22Rv1 (cell line): ENCODE measurements at regions not wholly inside any gene's neighbourhood (a gene's known extent, or its start where the extent isn't known, plus 50 kb on each side); places are given as distances from the start of the nearest gene placed in this dataset.

ENCODE experiments used
- H3K27ac ChIP-seq: fragments of 450-650 bp; 2 replicates; pipeline ENCODE4 v1.5.1; 2017
- ZFX ChIP-seq: fragments of 450-650 bp; IDR thresholded peaks from 2 replicates; pipeline ENCODE4 v1.6.1; 2017; ENCODE audit warnings: antibody characterized with exemption, borderline replicate concordance
- TF ChIP-seq, protein P1 (sequence below): fragments of 450-650 bp; IDR thresholded peaks from 2 replicates; pipeline ENCODE4 v1.5.1; 2017; ENCODE audit warnings: mild to moderate bottlenecking

GRCh38 chr14:26137161-26137560 lies 460.7 kb downstream of the NOVA1 start:
- no peak overlapping the region for H3K27ac ChIP-seq
- TF ChIP-seq ZFX: no peak
- TF ChIP-seq, protein P1, sequence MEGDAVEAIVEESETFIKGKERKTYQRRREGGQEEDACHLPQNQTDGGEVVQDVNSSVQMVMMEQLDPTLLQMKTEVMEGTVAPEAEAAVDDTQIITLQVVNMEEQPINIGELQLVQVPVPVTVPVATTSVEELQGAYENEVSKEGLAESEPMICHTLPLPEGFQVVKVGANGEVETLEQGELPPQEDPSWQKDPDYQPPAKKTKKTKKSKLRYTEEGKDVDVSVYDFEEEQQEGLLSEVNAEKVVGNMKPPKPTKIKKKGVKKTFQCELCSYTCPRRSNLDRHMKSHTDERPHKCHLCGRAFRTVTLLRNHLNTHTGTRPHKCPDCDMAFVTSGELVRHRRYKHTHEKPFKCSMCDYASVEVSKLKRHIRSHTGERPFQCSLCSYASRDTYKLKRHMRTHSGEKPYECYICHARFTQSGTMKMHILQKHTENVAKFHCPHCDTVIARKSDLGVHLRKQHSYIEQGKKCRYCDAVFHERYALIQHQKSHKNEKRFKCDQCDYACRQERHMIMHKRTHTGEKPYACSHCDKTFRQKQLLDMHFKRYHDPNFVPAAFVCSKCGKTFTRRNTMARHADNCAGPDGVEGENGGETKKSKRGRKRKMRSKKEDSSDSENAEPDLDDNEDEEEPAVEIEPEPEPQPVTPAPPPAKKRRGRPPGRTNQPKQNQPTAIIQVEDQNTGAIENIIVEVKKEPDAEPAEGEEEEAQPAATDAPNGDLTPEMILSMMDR: peak; percentile 48

GRCh38 chr14:26132061-26132645 lies 465.7 kb downstream of the NOVA1 start:
- TF ChIP-seq, protein P1: no peak
- no peak for TF ChIP-seq ZFX
- no peak overlapping the region for H3K27ac ChIP-seq

GRCh38 chr14:26130690-26131089 lies 467.1 kb downstream of the NOVA1 start:
- H3K27ac ChIP-seq: no peak overlapping the region
- TF ChIP-seq, protein P1: no peak
- TF ChIP-seq ZFX: no peak

DNA sequence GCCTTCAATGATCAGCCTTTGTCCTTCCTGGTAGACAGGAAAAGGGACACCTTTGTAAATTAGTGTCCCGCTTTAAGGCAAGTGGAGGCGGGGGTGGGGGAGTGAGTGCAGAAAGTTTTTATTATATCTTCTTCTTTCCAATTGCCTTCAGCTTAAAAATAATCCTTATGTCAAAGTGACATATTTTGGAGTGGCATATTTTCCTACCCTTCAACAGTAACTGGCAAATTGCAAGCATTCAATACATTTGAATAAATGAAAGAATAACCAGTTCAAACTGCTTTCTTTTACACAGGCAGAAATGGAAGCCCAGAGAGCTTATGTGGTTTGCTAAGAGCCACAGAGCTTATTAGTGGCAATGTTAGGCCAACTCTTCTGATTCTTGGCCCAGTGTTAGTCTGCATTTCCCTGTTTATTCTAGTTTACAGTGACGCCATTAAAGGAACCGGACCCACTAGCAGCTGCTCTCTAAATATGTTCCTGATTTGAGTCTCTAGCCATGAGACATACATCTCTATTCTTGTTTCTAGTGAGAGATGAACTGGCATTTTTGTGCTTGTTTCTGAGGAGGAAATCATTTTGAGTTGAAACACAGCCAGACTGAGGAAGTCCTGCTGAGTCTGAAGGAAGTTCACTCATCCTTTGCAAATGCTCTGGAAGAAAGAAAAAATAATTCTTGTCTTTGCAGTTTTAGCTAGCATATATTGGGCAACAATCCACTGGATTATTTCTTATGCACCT lies 468.7 kb downstream of the NOVA1 start:
- no peak for TF ChIP-seq ZFX
- TF ChIP-seq, protein P1: no peak

DNA sequence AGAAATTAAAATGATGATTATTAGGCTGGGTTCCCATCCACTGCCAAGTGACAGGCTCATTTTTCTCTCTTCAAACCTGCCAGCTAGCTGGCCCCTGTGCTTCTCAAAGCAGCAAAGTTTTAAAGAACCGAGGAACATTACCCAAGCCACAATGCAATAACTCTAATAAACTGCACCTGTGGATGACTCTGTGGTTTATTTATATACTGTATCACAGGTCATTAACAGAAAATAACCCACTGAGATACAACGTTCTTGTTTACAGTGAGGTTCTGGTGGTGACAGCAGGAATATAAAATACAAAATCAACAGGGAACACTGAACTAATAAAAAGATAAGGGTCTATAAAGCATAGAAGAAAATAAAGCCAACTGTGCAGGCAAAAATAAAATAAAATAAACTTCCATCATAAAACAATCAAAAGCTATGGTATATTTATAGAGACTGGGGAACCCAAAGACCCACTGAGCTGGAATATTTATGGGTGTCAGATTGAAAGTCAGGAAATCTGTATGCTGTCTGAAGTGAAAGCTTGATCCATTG lies 472.9 kb downstream of the NOVA1 start:
- no peak overlapping the region for H3K27ac ChIP-seq
- TF ChIP-seq, protein P1: no peak
- TF ChIP-seq ZFX: no peak

More for the DNA sequence above, 468.7 kb downstream of the NOVA1 start:
- H3K27ac ChIP-seq: no peak overlapping the region

DNA sequence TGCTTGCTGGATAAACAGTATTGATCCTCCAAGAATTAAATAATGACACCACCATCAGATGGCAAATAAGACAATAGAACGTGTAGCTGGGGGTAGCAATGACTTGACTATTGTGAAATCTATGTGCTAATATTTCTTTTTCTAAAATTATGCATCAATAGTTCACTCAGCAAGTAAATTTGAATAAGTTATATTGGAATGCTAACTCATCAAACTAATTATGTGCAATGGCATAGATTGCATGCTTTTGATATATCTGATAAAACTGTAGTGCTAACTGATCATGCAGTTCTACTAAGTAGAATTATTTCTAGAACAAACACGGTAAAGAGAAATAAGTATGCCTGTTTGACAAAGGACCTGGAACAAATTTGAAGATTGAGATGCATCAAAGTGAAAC lies 474.4 kb downstream of the NOVA1 start:
- no peak overlapping the region for H3K27ac ChIP-seq
- TF ChIP-seq ZFX: no peak
- TF ChIP-seq, protein P1: no peak

DNA sequence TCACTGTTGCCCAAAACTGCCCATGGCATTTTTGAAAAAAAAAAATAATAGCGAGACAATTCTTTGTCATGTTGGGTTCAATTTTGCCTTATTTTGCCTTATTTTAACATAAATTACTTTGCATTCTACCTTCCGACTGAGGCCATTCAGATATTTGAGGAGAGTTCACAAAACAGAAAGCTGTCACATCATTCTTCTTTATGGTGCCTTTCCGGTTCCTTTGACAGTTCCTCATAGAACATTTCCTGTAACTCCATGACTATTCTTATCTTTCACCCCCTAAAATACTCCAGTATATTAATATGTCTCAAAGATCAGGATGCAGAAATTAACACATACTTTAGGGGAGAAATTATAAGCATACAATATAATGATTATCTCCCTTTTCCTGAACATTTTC lies 476.7 kb downstream of the NOVA1 start:
- TF ChIP-seq ZFX: no peak
- TF ChIP-seq, protein P1: no peak
- no peak overlapping the region for H3K27ac ChIP-seq
